ENCODE measurements at regions not wholly inside any gene's neighbourhood (a gene's known extent, or its start where the extent isn't known, plus 50 kb on each side); places are given as distances from the start of the nearest gene placed in this dataset.
A peak's percentile ranks its signal among the peaks of the same experiment; 100 is the strongest.

GRCh38 chr16:48029768-48030167, 126.0 kb downstream of the ABCC12 start:
- H3K4me3 Mint-ChIP-seq, result no peak overlapping the region
- TF ChIP-seq CTCF (conservative IDR thresholded peaks at IDR 0.05), result peak; percentile 63
- peaks cover 6% of the 10 kb centered on the region for H3K4me1 ChIP-seq (ENCODE audit: control insufficient read depth, insufficient read depth, low read length)
- H3K27ac ChIP-seq (ENCODE audit: low read depth, low read length), result no peak overlapping the region
- no peak for DNase-seq
- WGBS, 2 experiments (ENCODE audit: insufficient coverage in 1 of 2, insufficient read length in 1 of 2), result 91 to 92% methylated on average over 2 to 4 of the region's 5 CpGs
- H3K9me3 Mint-ChIP-seq, result peaks cover 6% of the 10 kb centered on the region
- peaks cover 10% of the 10 kb centered on the region for H3K9me3 ChIP-seq (ENCODE audit: control insufficient read depth, low read length)
- H3K36me3 ChIP-seq (ENCODE audit: control insufficient read depth, insufficient read depth, low read length), result no peaks in the 10 kb centered on the region
- H3K27ac Mint-ChIP-seq, result no peak overlapping the region
- H3K27me3 ChIP-seq (ENCODE audit: control insufficient read depth, insufficient read depth, low read length, poor library complexity, severe bottlenecking), result no peaks in the 10 kb centered on the region
- peaks cover 8% of the 10 kb centered on the region for H3K4me1 Mint-ChIP-seq
- no peaks in the 10 kb centered on the region for H3K36me3 Mint-ChIP-seq (ENCODE audit: low read depth)
- H3K27me3 Mint-ChIP-seq (ENCODE audit: insufficient read depth), result no peaks in the 10 kb centered on the region
- no peak overlapping the region for H3K4me3 ChIP-seq (ENCODE audit: low read length)
- H3K9ac ChIP-seq (ENCODE audit: extremely low read depth, low read length, poor library complexity, severe bottlenecking), result no peak overlapping the region

- H3K36me3 Mint-ChIP-seq (ENCODE audit: low read depth), result no peaks in the 10 kb centered on the region
- Histone ChIP-seq H3K36me3 (ENCODE audit: control insufficient read depth, insufficient read depth, low read length) (no peaks in the 10 kb centered on the region), H3K4me3 (ENCODE audit: low read length) (no peak overlapping the region), H3K27me3 (ENCODE audit: control insufficient read depth, insufficient read depth, low read length, poor library complexity, severe bottlenecking) (no peaks in the 10 kb centered on the region), H3K9ac (ENCODE audit: extremely low read depth, low read length, poor library complexity, severe bottlenecking) (no peak overlapping the region), H3K4me1 (ENCODE audit: control insufficient read depth, insufficient read depth, low read length) (peaks cover 6% of the 10 kb centered on the region), H3K9me3 (ENCODE audit: control insufficient read depth, low read length) (no peaks in the 10 kb centered on the region), H3K27ac (ENCODE audit: low read depth, low read length) (no peak overlapping the region)
- TF ChIP-seq CTCF (conservative IDR thresholded peaks at IDR 0.05), result no peak
- DNase-seq, result peak; percentile 20
- 95% methylated on average over 5 of the region's 5 CpGs; no CpG with 5 or more reads in 1 of the 2 experiments for WGBS, 2 experiments (ENCODE audit: insufficient coverage in 1 of 2, insufficient read length in 1 of 2)
- peaks cover 13% of the 10 kb centered on the region for H3K9me3 Mint-ChIP-seq
- no peaks in the 10 kb centered on the region for H3K27me3 Mint-ChIP-seq (ENCODE audit: insufficient read depth)
- H3K27ac Mint-ChIP-seq, result no peak overlapping the region
- peaks cover 8% of the 10 kb centered on the region for H3K4me1 Mint-ChIP-seq
- no peak overlapping the region for H3K4me3 Mint-ChIP-seq
Measured at GRCh38 chr16:48025359-48025758, 130.4 kb downstream of the ABCC12 start.

GRCh38 chr16:48024042-48024441, 131.8 kb downstream of the ABCC12 start:
- WGBS, 2 experiments (ENCODE audit: insufficient coverage in 1 of 2, insufficient read length in 1 of 2), result 87 to 93% methylated on average over 4 to 5 of the region's 5 CpGs
- Histone ChIP-seq H3K27ac (ENCODE audit: low read depth, low read length) (no peak overlapping the region), H3K4me3 (ENCODE audit: low read length) (no peak overlapping the region), H3K9ac (ENCODE audit: extremely low read depth, low read length, poor library complexity, severe bottlenecking) (no peak overlapping the region), H3K36me3 (ENCODE audit: control insufficient read depth, insufficient read depth, low read length) (no peaks in the 10 kb centered on the region), H3K4me1 (ENCODE audit: control insufficient read depth, insufficient read depth, low read length) (peaks cover 4% of the 10 kb centered on the region), H3K27me3 (ENCODE audit: control insufficient read depth, insufficient read depth, low read length, poor library complexity, severe bottlenecking) (no peaks in the 10 kb centered on the region), H3K9me3 (ENCODE audit: control insufficient read depth, low read length) (no peaks in the 10 kb centered on the region)
- no peak for TF ChIP-seq CTCF (conservative IDR thresholded peaks at IDR 0.05)
- no peak for DNase-seq
- Mint-ChIP-seq H3K4me3 (no peak overlapping the region), H3K4me1 (peaks cover 8% of the 10 kb centered on the region), H3K27ac (no peak overlapping the region), H3K36me3 (ENCODE audit: low read depth) (no peaks in the 10 kb centered on the region), H3K27me3 (ENCODE audit: insufficient read depth) (no peaks in the 10 kb centered on the region), H3K9me3 (peaks cover 13% of the 10 kb centered on the region)

Measured in endodermal cell (in vitro differentiated cells).